Activated CD4-positive, alpha-beta T cell treated with anti-CD3 and anti-CD28 coated beads, Interleukin-2, amount 50 U/mL, for 4 hours (primary cell): ENCODE measurements at regions not wholly inside any gene's neighbourhood (a gene's known extent, or its start where the extent isn't known, plus 50 kb on each side); places are given as distances from the start of the nearest gene placed in this dataset.

Experiments used
- DNase-seq, 2 experiments: peaks; one replicate each; pipeline ENCODE4 v3.0.0-alpha.2; 2020

GRCh38 chr5:167894631-167895472, 396.6 kb upstream of the WWC1 start:
- no peak for DNase-seq

GRCh38 chr5:167895899-167896659, 395.4 kb upstream of the WWC1 start:
- no peak for DNase-seq

GRCh38 chr5:167896814-167897213, 394.6 kb upstream of the WWC1 start:
- DNase-seq, result no peak

GRCh38 chr5:167897371-167897770, 394.1 kb upstream of the WWC1 start:
- DNase-seq, result no peak

- DNase-seq, result no peak
These were observed 392.9 kb upstream of the WWC1 start for GRCh38 chr5:167898361-167899042.

- no peak for DNase-seq
These were observed 391.9 kb upstream of the WWC1 start for GRCh38 chr5:167899490-167900070.

- DNase-seq, result no peak
These were observed 391.0 kb upstream of the WWC1 start for GRCh38 chr5:167900340-167900935.

- no peak for DNase-seq
These were observed 389.1 kb upstream of the WWC1 start for GRCh38 chr5:167902298-167902697.

GRCh38 chr5:167903243-167903642, 388.2 kb upstream of the WWC1 start:
- DNase-seq, result no peak

- no peak for DNase-seq
These were observed 387.8 kb upstream of the WWC1 start for GRCh38 chr5:167903659-167904058.

GRCh38 chr5:167905919-167906853, 385.3 kb upstream of the WWC1 start:
- no peak for DNase-seq

GRCh38 chr5:167908606-167909005, 382.8 kb upstream of the WWC1 start:
- DNase-seq, result no peak

GRCh38 chr5:167912941-167913665, 378.3 kb upstream of the WWC1 start:
- DNase-seq, result no peak

GRCh38 chr5:167915237-167915636, 376.2 kb upstream of the WWC1 start:
- DNase-seq, result no peak

- no peak for DNase-seq
These were observed 375.2 kb upstream of the WWC1 start for GRCh38 chr5:167916261-167916691.

- DNase-seq, result no peak
These were observed 374.7 kb upstream of the WWC1 start for GRCh38 chr5:167916706-167917105.

- no peak for DNase-seq
These were observed 373.1 kb upstream of the WWC1 start for GRCh38 chr5:167918184-167918812.

- no peak for DNase-seq
These were observed 372.5 kb upstream of the WWC1 start for GRCh38 chr5:167918813-167919483.

GRCh38 chr5:167920589-167920988, 370.9 kb upstream of the WWC1 start:
- no peak for DNase-seq

- DNase-seq, result no peak
These were observed 369.6 kb upstream of the WWC1 start for GRCh38 chr5:167921796-167922195.
